Stimulated activated CD4-positive, alpha-beta T cell treated with anti-CD3 and anti-CD28 coated beads, TNF-alpha, amount 100 ng/mL, for 1 hour (primary cell): ENCODE measurements at regions not wholly inside any gene's neighbourhood (a gene's known extent, or its start where the extent isn't known, plus 50 kb on each side); places are given as distances from the start of the nearest gene placed in this dataset.
"Not testable (repeated sequence)": the region's sequence is repeated elsewhere in the genome, so short reads cannot be mapped to it uniquely, and the experiment has no call there.

ENCODE experiments used
- DNase-seq, 3 donors: peaks; one replicate each; pipeline ENCODE4 v3.0.0-alpha.2; 2020; ENCODE audit warnings: low read depth in 3 of 3, low spot score in 1 of 3

DNA sequence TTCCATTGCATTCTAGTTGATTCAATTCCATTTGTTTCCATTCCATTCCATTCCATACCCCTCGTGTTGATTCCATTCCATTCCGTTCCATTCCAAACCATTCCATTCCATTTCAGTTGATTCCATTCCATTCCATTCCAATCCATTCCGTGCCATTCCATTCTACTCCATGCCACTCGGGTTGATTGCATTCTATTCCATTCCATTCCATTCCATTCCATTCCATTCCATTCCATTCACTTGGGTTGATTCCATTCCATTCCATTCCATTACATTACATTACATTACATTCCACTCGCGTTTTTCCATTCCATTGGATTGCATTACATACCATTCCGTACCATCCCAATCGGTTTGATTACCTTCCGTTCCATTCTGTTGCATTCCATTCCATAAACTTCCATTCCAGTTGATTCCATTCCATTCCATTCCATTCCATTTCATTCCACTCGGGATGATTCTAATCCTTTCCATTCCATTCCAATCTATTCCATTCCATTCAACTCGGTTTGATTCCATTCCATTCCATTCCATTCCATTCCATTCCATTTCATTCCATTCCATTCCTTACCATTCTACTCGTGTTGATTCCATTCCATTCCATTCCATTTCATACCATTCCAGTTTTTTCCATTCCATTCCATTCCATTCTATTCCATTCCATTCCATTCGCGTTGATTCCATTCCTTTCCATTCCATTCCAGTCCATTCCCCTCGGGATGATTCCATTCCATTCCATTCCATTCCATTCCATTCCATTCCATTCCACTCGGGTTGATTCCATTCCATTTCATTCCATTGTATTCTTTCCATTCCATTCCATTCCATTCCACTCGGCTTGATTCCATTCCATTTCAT lies 1140.4 kb downstream of the RPIA start:
- DNase-seq: no peak

GRCh38 chr2:89833116-89833779 lies 1141.8 kb downstream of the RPIA start:
- DNase-seq: no peak

- no peak for DNase-seq
Observed at GRCh38 chr2:89833780-89834117, 1142.3 kb downstream of the RPIA start.

- no peak for DNase-seq
Observed at GRCh38 chr2:89834306-89834705, 1142.8 kb downstream of the RPIA start.

DNA sequence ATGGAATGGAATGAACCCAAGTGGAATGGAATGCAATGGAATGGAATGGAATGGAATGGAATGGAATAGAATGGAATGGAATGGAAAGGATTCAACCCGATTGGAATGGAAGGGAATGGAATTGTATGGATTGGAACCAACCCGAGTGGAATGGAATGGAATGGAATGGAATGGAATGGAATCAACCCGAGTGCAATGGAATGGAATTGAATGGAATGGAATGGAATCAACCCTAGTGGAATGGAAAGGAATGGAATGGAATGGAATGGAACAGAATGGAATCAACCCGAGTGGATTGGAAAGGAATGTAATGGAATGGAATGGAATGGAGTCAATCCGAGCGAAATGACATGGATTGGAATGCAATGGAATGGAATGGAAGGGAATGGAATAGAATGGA lies 1144.9 kb downstream of the RPIA start:
- DNase-seq: not testable (repeated sequence)

- DNase-seq: no peak
Observed at GRCh38 chr2:89837962-89838625, 1146.6 kb downstream of the RPIA start.

DNA sequence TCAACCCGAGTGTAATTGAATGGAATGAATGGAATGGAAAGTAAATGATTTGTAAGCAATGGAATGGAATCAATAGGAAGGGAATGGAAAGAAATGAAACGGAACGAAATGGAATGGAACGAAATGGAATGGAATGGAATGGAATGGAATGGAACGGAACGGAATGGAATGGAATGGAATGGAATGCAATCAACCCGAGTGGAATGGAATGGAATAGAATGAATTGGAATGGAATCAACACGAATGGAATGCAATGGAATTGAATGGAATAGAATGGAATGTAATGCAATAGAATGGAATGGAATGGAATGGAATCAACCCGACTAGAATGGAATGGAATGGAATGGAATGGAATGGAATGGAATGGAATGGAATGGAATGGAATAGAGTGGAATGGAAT lies 1148.7 kb downstream of the RPIA start:
- not testable (repeated sequence) for DNase-seq

- DNase-seq: not testable (repeated sequence)
Observed at GRCh38 chr2:89840781-89841475, 1149.5 kb downstream of the RPIA start.

- no peak for DNase-seq
Observed at GRCh38 chr2:89841476-89841840, 1150.0 kb downstream of the RPIA start.

- no peak for DNase-seq
Observed at GRCh38 chr2:89842180-89842908, 1150.9 kb downstream of the RPIA start.

GRCh38 chr2:89844221-89844943 lies 1152.9 kb downstream of the RPIA start:
- DNase-seq: no peak

GRCh38 chr2:89845532-89845931 lies 1154.1 kb downstream of the RPIA start:
- no peak for DNase-seq

- DNase-seq: no peak
Observed at GRCh38 chr2:89848114-89848513, 1156.6 kb downstream of the RPIA start.

DNA sequence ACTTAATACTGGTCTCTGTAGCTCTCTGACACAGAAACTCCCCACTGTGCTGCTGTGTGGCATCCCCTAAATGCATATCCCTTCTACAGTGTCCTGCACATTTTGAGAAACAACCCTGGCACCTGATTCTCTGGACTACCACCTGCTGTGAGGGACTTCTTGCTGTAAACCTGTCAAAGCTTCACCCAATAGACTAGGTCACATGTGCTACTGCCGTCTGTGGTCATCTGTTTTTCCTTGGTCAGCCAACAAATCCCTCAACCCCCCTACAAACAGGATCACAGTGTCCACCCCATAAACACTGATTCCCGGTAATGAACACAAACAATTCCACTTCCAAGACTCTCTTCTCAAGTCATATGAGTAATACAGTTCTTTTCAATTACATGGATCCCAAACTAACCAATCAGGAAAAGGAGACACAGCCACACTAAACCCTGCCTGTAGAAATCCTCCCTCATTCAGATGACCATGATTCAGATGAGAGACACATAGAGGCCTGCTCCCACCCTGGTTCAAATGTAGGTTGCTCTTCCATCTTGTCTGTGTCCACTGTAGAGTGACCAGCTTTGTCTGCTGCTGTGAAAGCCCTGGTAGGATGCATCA lies 1157.4 kb downstream of the RPIA start:
- DNase-seq: no peak

DNA sequence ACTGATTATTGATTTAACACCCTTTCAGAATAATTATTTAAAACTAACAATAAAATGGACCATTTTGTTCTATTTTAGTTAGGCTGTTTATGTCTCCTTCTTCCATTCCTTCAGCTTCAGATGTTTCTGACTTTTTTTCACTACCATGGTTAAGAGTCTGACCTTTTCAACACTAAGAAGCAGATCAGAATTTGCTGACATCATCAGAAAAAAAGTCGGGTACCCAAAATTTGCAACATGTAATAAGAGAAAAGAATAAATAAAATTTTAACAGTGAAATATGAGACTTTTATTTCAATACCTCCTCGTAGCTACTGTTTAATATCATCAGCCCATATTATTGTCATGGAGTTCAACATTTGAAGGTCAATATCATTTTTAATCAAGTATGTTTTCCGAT lies 1158.3 kb downstream of the RPIA start:
- DNase-seq: no peak

- DNase-seq: no peak
Observed at GRCh38 chr2:89850481-89850880, 1159.0 kb downstream of the RPIA start.

- DNase-seq: no peak
Observed at GRCh38 chr2:89850881-89851582, 1159.6 kb downstream of the RPIA start.

DNA sequence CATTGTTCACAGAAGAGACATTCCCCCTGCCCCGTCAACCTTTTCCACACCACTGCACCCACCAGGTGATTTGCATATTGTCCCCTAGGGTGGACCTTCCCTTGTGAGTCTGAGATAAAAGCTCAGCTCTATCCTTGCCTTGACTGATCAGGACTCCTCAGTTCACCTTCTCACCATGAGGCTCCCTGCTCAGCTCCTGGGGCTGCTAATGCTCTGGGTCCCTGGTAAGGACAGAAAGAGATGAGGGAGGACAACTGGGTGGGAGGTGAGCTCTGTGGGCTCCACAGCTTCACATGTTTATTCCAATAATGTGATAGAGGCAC lies 1160.1 kb downstream of the RPIA start:
- DNase-seq: no peak

GRCh38 chr2:89853427-89853826 lies 1162.0 kb downstream of the RPIA start:
- not testable (repeated sequence) for DNase-seq
